T1000 (cell line): ENCODE measurements at regions not wholly inside any gene's neighbourhood (a gene's known extent, or its start where the extent isn't known, plus 50 kb on each side); places are given as distances from the start of the nearest gene placed in this dataset.
"Not testable (repeated sequence)": the region's sequence is repeated elsewhere in the genome, so short reads cannot be mapped to it uniquely, and the experiment has no call there.

ENCODE experiments used
- DNase-seq: peaks from one replicate; lab custom pipeline; 2025; ENCODE audit warnings: mixed read lengths; lab: John Stamatoyannopoulos, UW

GRCh38 chr2:239725551-239725890, 299.6 kb downstream of the NDUFA10 start:
- no peak for DNase-seq

GRCh38 chr2:239724851-239725550, 300.1 kb downstream of the NDUFA10 start:
- DNase-seq, result no peak

GRCh38 chr2:239724194-239724849, 300.8 kb downstream of the NDUFA10 start:
- DNase-seq, result no peak

GRCh38 chr2:239723486-239724193, 301.5 kb downstream of the NDUFA10 start:
- no peak for DNase-seq

GRCh38 chr2:239722760-239723470, 302.2 kb downstream of the NDUFA10 start:
- DNase-seq, result no peak

GRCh38 chr2:239721991-239722759, 303.0 kb downstream of the NDUFA10 start:
- DNase-seq, result no peak

- no peak for DNase-seq
Measured at GRCh38 chr2:239721531-239721930, 303.6 kb downstream of the NDUFA10 start.

GRCh38 chr2:239720361-239721360, 304.5 kb downstream of the NDUFA10 start:
- no peak for DNase-seq

- DNase-seq, result no peak
Measured at GRCh38 chr2:239719791-239720360, 305.3 kb downstream of the NDUFA10 start.

GRCh38 chr2:239718991-239719390, 306.2 kb downstream of the NDUFA10 start:
- not testable (repeated sequence) for DNase-seq

GRCh38 chr2:239717706-239718105, 307.4 kb downstream of the NDUFA10 start:
- no peak for DNase-seq

- no peak for DNase-seq
Measured at GRCh38 chr2:239717319-239717675, 307.8 kb downstream of the NDUFA10 start.

- DNase-seq, result no peak
Measured at GRCh38 chr2:239716536-239717318, 308.4 kb downstream of the NDUFA10 start.

- DNase-seq, result no peak
Measured at GRCh38 chr2:239716009-239716408, 309.1 kb downstream of the NDUFA10 start.

- DNase-seq, result no peak
Measured at GRCh38 chr2:239715606-239716005, 309.5 kb downstream of the NDUFA10 start.

- DNase-seq, result no peak
Measured at GRCh38 chr2:239715202-239715601, 309.9 kb downstream of the NDUFA10 start.

GRCh38 chr2:239714116-239714515, 311.0 kb downstream of the NDUFA10 start:
- DNase-seq, result no peak

GRCh38 chr2:239712755-239713154, 311.9 kb upstream of the HDAC4 start:
- no peak for DNase-seq

GRCh38 chr2:239711911-239712570, 311.2 kb upstream of the HDAC4 start:
- no peak for DNase-seq
